ENCODE measurements at regions not wholly inside any gene's neighbourhood (a gene's known extent, or its start where the extent isn't known, plus 50 kb on each side); places are given as distances from the start of the nearest gene placed in this dataset.

GRCh38 chr4:181745933-181746625 lies 497.1 kb upstream of the TENM3 start:
- 75 to 90% (median 79%) methylated on average over 1 of the region's 1 CpG for WGBS, 5 donors

GRCh38 chr4:181748581-181748980 lies 494.6 kb upstream of the TENM3 start:
- no peaks in the 10 kb centered on the region for H3K36me3 ChIP-seq
- intact Hi-C loops (cut with DNase I; ENCODE audit: low total_unique reads): no loop called here
- no peak overlapping the region for H3K27ac ChIP-seq
- peaks cover 0 to 15% (median 4%) of the 10 kb centered on the region in 8 donors for H3K9me3 ChIP-seq
- WGBS, 5 donors: 14 to 36% (median 29%) methylated on average over 4 of the region's 4 CpGs
- no peak for DNase-seq
- no peaks in the 10 kb centered on the region for H3K27me3 ChIP-seq (replicated peaks in 1 of 7)
- no peak for TF ChIP-seq POLR2A (IDR thresholded peaks at IDR 0.05)
- no peak for TF ChIP-seq POLR2AphosphoS5 (IDR thresholded peaks at IDR 0.05)
- no peak for TF ChIP-seq CTCF (IDR thresholded peaks at IDR 0.05 in 8 of 11, conservative IDR thresholded peaks at IDR 0.05 in 3 of 11)
- no peaks in the 10 kb centered on the region for H3K4me1 ChIP-seq
- H3K4me3 ChIP-seq: no peak overlapping the region

More at GRCh38 chr4:181745933-181746625, 497.1 kb upstream of the TENM3 start:
- no peak for DNase-seq
- TF ChIP-seq POLR2A (IDR thresholded peaks at IDR 0.05): no peak
- TF ChIP-seq CTCF (IDR thresholded peaks at IDR 0.05 in 8 of 11, conservative IDR thresholded peaks at IDR 0.05 in 3 of 11): no peak
- Histone ChIP-seq H3K27ac (no peak overlapping the region), H3K4me3 (no peak overlapping the region), H3K36me3 (no peaks in the 10 kb centered on the region), H3K27me3 (replicated peaks in 1 of 7) (no peaks in the 10 kb centered on the region), H3K9me3 (peaks cover 0 to 19% (median 5%) of the 10 kb centered on the region in 8 donors), H3K4me1 (no peaks in the 10 kb centered on the region)
- intact Hi-C loops (cut with DNase I; ENCODE audit: low total_unique reads): no loop called here

- DNase-seq: no peak
- 74 to 93% (median 82%) methylated on average over 6 of the region's 6 CpGs for WGBS, 5 donors
- Histone ChIP-seq H3K36me3 (no peaks in the 10 kb centered on the region), H3K9me3 (no peaks in the 10 kb centered on the region), H3K27ac (no peak overlapping the region), H3K4me1 (no peaks in the 10 kb centered on the region), H3K4me3 (no peak overlapping the region), H3K27me3 (replicated peaks in 1 of 7) (no peaks in the 10 kb centered on the region)
- TF ChIP-seq CTCF (IDR thresholded peaks at IDR 0.05 in 8 of 11, conservative IDR thresholded peaks at IDR 0.05 in 3 of 11) (no peak), POLR2AphosphoS5 (IDR thresholded peaks at IDR 0.05) (no peak), POLR2A (IDR thresholded peaks at IDR 0.05) (no peak)
- intact Hi-C loops (cut with DNase I; ENCODE audit: low total_unique reads): no loop called here
These were observed 490.7 kb upstream of the TENM3 start for GRCh38 chr4:181752516-181752915.

- intact Hi-C loops (cut with DNase I; ENCODE audit: low total_unique reads): no loop called here
- Histone ChIP-seq H3K4me3 (no peak overlapping the region), H3K9me3 (no peaks in the 10 kb centered on the region), H3K27ac (no peak overlapping the region), H3K36me3 (no peaks in the 10 kb centered on the region), H3K27me3 (replicated peaks in 1 of 7) (no peaks in the 10 kb centered on the region), H3K4me1 (no peaks in the 10 kb centered on the region)
- no peak for TF ChIP-seq CTCF (IDR thresholded peaks at IDR 0.05 in 8 of 11, conservative IDR thresholded peaks at IDR 0.05 in 3 of 11)
- no peak for TF ChIP-seq POLR2A (IDR thresholded peaks at IDR 0.05)
- TF ChIP-seq POLR2AphosphoS5 (IDR thresholded peaks at IDR 0.05): no peak
- WGBS, 5 donors: 71 to 94% (median 93%) methylated on average over 4 of the region's 4 CpGs
- DNase-seq: no peak
These were observed 490.0 kb upstream of the TENM3 start for GRCh38 chr4:181753207-181753606.
